ENCODE measurements at regions not wholly inside any gene's neighbourhood (a gene's known extent, or its start where the extent isn't known, plus 50 kb on each side); places are given as distances from the start of the nearest gene placed in this dataset.

DNA sequence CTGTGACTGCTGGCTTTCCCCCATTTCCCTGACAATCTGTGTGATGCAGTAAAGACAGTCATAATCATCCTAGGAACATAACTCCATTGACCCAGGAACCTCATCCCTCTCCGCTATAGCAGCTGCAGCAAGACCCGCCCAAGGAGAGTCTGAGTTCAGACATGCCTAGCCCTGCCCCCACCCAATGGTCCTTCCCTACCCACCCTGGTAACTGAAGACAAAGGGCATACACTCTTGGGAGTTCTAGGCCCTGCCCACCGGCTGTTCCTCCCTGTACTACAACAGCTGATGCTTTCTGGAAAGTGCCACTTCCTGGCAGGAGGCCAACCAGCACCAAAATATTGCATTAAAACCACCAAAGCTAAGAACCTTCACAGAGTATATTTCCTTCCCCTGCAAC is 1035.6 kb downstream of the C4orf33 start:
- TF ChIP-seq, protein P1, sequence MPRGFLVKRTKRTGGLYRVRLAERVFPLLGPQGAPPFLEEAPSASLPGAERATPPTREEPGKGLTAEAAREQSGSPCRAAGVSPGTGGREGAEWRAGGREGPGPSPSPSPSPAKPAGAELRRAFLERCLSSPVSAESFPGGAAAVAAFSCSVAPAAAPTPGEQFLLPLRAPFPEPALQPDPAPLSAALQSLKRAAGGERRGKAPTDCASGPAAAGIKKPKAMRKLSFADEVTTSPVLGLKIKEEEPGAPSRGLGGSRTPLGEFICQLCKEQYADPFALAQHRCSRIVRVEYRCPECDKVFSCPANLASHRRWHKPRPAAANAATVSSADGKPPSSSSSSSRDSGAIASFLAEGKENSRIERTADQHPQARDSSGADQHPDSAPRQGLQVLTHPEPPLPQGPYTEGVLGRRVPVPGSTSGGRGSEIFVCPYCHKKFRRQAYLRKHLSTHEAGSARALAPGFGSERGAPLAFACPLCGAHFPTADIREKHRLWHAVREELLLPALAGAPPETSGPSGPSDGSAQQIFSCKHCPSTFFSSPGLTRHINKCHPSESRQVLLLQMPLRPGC (tag by site-specific recombination; IDR thresholded peaks at IDR 0.05), result no peak
- TF ChIP-seq ZNF174 (tag by site-specific recombination; IDR thresholded peaks at IDR 0.05), result no peak
- TF ChIP-seq, protein P2, sequence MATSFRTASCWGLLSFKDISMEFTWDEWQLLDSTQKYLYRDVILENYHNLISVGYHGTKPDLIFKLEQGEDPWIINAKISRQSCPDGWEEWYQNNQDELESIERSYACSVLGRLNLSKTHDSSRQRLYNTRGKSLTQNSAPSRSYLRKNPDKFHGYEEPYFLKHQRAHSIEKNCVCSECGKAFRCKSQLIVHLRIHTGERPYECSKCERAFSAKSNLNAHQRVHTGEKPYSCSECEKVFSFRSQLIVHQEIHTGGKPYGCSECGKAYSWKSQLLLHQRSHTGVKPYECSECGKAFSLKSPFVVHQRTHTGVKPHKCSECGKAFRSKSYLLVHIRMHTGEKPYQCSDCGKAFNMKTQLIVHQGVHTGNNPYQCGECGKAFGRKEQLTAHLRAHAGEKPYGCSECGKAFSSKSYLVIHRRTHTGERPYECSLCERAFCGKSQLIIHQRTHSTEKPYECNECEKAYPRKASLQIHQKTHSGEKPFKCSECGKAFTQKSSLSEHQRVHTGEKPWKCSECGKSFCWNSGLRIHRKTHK (tag by site-specific recombination; IDR thresholded peaks at IDR 0.05), result no peak

Data from HEK293 (cell line).